ENCODE measurements at regions not wholly inside any gene's neighbourhood (a gene's known extent, or its start where the extent isn't known, plus 50 kb on each side); places are given as distances from the start of the nearest gene placed in this dataset.

DNA sequence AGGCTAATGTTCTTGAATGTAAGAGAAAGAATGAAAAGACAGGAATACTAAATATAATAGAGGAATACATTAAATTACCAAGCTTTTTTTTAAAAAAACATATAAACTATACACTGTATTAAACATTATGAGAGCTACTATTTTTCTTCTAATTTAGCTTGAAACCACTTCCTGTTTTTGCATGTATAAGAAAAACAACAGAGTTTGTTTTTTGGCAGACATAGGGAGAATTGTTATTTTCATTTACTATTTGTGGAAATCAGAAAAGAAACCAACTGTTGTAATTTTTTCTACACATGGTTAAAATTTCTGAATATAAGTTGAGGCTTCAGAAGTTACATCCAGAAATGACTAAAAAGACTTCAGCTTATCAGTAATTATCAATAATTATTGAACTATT, 991.8 kb upstream of the GJE1 start:
- peak overlapping the region; percentile 35; the same call in 1 of the 2 replicates for H2AFZ ChIP-seq
- no peaks in the 10 kb centered on the region for H3K9me3 ChIP-seq (ENCODE audit: low read depth)
- H3K4me3 ChIP-seq = no peak overlapping the region
- no peaks in the 10 kb centered on the region for H3K36me3 ChIP-seq (ENCODE audit: low read depth)
- H3K79me2 ChIP-seq (ENCODE audit: insufficient read depth) = no peaks in the 10 kb centered on the region
- H4K20me1 ChIP-seq (ENCODE audit: insufficient read depth) = no peaks in the 10 kb centered on the region
- TF ChIP-seq EZH2 (IDR thresholded peaks at IDR 0.05; ENCODE audit: insufficient read depth, poor library complexity, severe bottlenecking) = no peak
- H3K9me2 ChIP-seq (ENCODE audit: insufficient read depth) = no peaks in the 10 kb centered on the region
- in situ Hi-C loops (cut with MboI) = no loop called here
- H3F3A ChIP-seq (ENCODE audit: insufficient read depth) = no peaks in the 10 kb centered on the region
- no peaks in the 10 kb centered on the region for H3K27me3 ChIP-seq (replicated peaks; ENCODE audit: insufficient read depth)
- no peak overlapping the region for H3K27ac ChIP-seq
- DNase-seq = no peak
- no peaks in the 10 kb centered on the region for H3K4me1 ChIP-seq (ENCODE audit: insufficient read depth)
- no peak overlapping the region for H3K4me2 ChIP-seq (ENCODE audit: unreplicated experiment)
- H3K9ac ChIP-seq = no peak overlapping the region

DNA sequence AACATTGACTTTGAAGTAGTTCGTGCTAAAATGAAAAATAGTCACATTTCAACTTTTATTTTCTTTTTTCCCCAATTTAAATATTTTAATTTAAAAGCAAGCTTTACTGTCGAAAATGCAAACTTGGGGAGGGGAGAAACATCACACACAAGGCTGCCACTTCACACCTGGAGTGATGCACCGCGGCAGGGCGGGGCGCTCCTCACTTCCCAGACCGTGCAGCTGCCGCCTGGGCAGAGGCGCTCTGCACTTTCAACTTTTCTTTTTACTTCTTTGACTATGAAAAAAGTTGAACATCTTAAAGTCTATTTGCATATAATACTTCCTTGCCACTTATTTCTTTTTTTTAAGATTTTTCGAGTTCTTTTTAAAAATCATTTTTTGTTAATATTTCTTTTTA, 993.3 kb upstream of the GJE1 start:
- H3K79me2 ChIP-seq (ENCODE audit: insufficient read depth) = no peaks in the 10 kb centered on the region
- no peak for DNase-seq
- H2AFZ ChIP-seq = no peak overlapping the region
- no peaks in the 10 kb centered on the region for H3F3A ChIP-seq (ENCODE audit: insufficient read depth)
- TF ChIP-seq EZH2 (IDR thresholded peaks at IDR 0.05; ENCODE audit: insufficient read depth, poor library complexity, severe bottlenecking) = no peak
- no peak for TF ChIP-seq EZH2phosphoT487 (IDR thresholded peaks at IDR 0.05; ENCODE audit: insufficient read depth, low read depth)
- no peak overlapping the region for H3K27ac ChIP-seq
- no peaks in the 10 kb centered on the region for H3K9me2 ChIP-seq (ENCODE audit: insufficient read depth)
- H3K27me3 ChIP-seq (replicated peaks; ENCODE audit: insufficient read depth) = no peaks in the 10 kb centered on the region
- no peak overlapping the region for H3K9ac ChIP-seq
- H3K9me3 ChIP-seq (ENCODE audit: low read depth) = no peaks in the 10 kb centered on the region
- H3K4me3 ChIP-seq = no peak overlapping the region
- no peaks in the 10 kb centered on the region for H3K36me3 ChIP-seq (ENCODE audit: low read depth)
- in situ Hi-C loops (cut with MboI) = no loop called here
- 91 to 92% methylated on average over 10 of the region's 10 CpGs for WGBS, 2 experiments (ENCODE audit: low coverage in 1 of 2, low lambda C conversion rate in 2 of 2, missing lambda C conversion rate in 2 of 2)
- no peaks in the 10 kb centered on the region for H3K4me1 ChIP-seq (ENCODE audit: insufficient read depth)
- no peak overlapping the region for H3K4me2 ChIP-seq (ENCODE audit: unreplicated experiment)
- H4K20me1 ChIP-seq (ENCODE audit: insufficient read depth) = no peaks in the 10 kb centered on the region

DNA sequence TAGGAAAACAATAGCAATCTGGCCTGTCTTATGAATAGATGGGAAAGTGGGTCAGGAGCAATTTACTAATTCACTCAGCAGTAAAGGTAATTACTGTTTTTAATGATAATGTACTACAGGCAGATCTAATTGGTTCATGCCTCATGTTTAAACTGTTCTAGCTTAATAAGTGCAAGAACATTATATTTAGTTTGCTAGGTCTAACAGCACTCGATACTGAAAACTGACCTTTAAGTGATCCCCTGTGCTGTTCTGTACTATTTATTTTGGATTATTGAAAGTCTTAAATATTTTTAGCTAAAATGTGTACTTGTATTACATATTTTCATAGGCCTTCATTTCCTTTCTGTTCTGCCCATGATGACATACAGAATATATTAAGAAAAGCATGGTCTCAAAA, 998.0 kb upstream of the GJE1 start:
- no peak overlapping the region for H3K27ac ChIP-seq
- TF ChIP-seq EZH2phosphoT487 (IDR thresholded peaks at IDR 0.05; ENCODE audit: insufficient read depth, low read depth) (no peak), EZH2 (IDR thresholded peaks at IDR 0.05; ENCODE audit: insufficient read depth, poor library complexity, severe bottlenecking) (no peak)
- H3K27me3 ChIP-seq (replicated peaks; ENCODE audit: insufficient read depth) = no peaks in the 10 kb centered on the region
- in situ Hi-C loops (cut with MboI) = no loop called here
- H3K9me2 ChIP-seq (ENCODE audit: insufficient read depth) = no peaks in the 10 kb centered on the region
- WGBS, 2 experiments (ENCODE audit: low coverage in 1 of 2, low lambda C conversion rate in 2 of 2, missing lambda C conversion rate in 2 of 2) = 95 to 100% methylated on average over 1 of the region's 1 CpG
- no peaks in the 10 kb centered on the region for H3F3A ChIP-seq (ENCODE audit: insufficient read depth)
- no peak overlapping the region for H3K4me2 ChIP-seq (ENCODE audit: unreplicated experiment)
- no peaks in the 10 kb centered on the region for H3K79me2 ChIP-seq (ENCODE audit: insufficient read depth)
- no peak overlapping the region for H3K4me3 ChIP-seq
- no peaks in the 10 kb centered on the region for H4K20me1 ChIP-seq (ENCODE audit: insufficient read depth)
- no peaks in the 10 kb centered on the region for H3K4me1 ChIP-seq (ENCODE audit: insufficient read depth)
- no peaks in the 10 kb centered on the region for H3K9me3 ChIP-seq (ENCODE audit: low read depth)
- H2AFZ ChIP-seq = no peak overlapping the region
- no peak for DNase-seq
- H3K9ac ChIP-seq = no peak overlapping the region
- no peaks in the 10 kb centered on the region for H3K36me3 ChIP-seq (ENCODE audit: low read depth)

DNA sequence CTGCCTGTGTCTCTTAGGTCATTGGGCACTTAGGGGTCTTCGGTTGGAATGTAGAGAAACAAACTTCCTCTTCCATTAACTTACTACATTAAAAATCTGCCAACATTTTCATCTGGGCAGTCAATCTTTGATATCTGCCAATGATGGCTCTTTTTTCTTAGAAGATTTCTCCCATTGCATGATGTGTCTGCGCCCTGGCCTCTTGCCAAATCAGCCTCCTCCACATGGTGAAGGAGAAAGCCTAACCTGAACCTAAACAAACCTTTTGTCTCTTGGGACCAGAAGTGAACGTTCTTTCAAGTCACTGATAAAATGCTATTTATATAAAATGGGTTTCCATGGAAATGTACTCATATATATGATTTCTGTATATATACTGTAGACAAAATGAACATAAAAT, 998.9 kb upstream of the GJE1 start:
- Histone ChIP-seq H2AFZ (no peak overlapping the region), H3K4me3 (no peak overlapping the region), H3K27me3 (replicated peaks; ENCODE audit: insufficient read depth) (no peaks in the 10 kb centered on the region), H3K9me3 (ENCODE audit: low read depth) (no peaks in the 10 kb centered on the region), H3K27ac (no peak overlapping the region), H3F3A (ENCODE audit: insufficient read depth) (no peaks in the 10 kb centered on the region), H3K4me1 (ENCODE audit: insufficient read depth) (no peaks in the 10 kb centered on the region), H3K36me3 (ENCODE audit: low read depth) (no peaks in the 10 kb centered on the region), H4K20me1 (ENCODE audit: insufficient read depth) (no peaks in the 10 kb centered on the region), H3K79me2 (ENCODE audit: insufficient read depth) (no peaks in the 10 kb centered on the region), H3K4me2 (ENCODE audit: unreplicated experiment) (no peak overlapping the region), H3K9me2 (ENCODE audit: insufficient read depth) (no peaks in the 10 kb centered on the region), H3K9ac (no peak overlapping the region)
- 79 to 82% methylated on average over 3 of the region's 3 CpGs for WGBS, 2 experiments (ENCODE audit: low coverage in 1 of 2, low lambda C conversion rate in 2 of 2, missing lambda C conversion rate in 2 of 2)
- no peak for DNase-seq
- in situ Hi-C loops (cut with MboI) = no loop called here
- TF ChIP-seq EZH2 (IDR thresholded peaks at IDR 0.05; ENCODE audit: insufficient read depth, poor library complexity, severe bottlenecking) (no peak), EZH2phosphoT487 (IDR thresholded peaks at IDR 0.05; ENCODE audit: insufficient read depth, low read depth) (no peak)

DNA sequence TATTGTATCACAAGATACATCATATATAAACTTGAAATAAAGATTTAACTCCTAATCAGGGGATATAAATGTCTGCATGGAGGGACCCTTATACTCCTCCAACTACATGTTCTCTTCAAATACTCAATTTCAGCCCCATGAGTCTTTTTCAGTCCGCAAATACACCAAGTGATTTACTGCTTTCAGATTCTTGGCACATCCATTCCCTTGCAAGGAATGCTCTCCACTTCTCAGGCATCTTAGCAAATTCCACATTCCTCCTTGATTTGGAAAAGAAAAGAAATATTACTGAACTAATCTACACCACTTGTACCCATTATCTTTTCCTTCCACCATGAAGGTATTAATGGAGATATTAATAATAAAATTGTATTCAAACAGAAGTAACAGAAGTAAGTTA, 999.4 kb upstream of the GJE1 start:
- H3K36me3 ChIP-seq (ENCODE audit: low read depth) = no peaks in the 10 kb centered on the region
- no peak overlapping the region for H3K27ac ChIP-seq
- H3F3A ChIP-seq (ENCODE audit: insufficient read depth) = no peaks in the 10 kb centered on the region
- no peak for DNase-seq
- H2AFZ ChIP-seq = no peak overlapping the region
- WGBS, 2 experiments (ENCODE audit: low coverage in 1 of 2, low lambda C conversion rate in 2 of 2, missing lambda C conversion rate in 2 of 2) = 85 to 92% methylated on average over 1 of the region's 1 CpG
- no peaks in the 10 kb centered on the region for H3K79me2 ChIP-seq (ENCODE audit: insufficient read depth)
- no peaks in the 10 kb centered on the region for H4K20me1 ChIP-seq (ENCODE audit: insufficient read depth)
- H3K4me3 ChIP-seq = no peak overlapping the region
- in situ Hi-C loops (cut with MboI) = no loop called here
- no peaks in the 10 kb centered on the region for H3K9me3 ChIP-seq (ENCODE audit: low read depth)
- no peaks in the 10 kb centered on the region for H3K27me3 ChIP-seq (replicated peaks; ENCODE audit: insufficient read depth)
- H3K4me2 ChIP-seq (ENCODE audit: unreplicated experiment) = no peak overlapping the region
- no peaks in the 10 kb centered on the region for H3K9me2 ChIP-seq (ENCODE audit: insufficient read depth)
- no peaks in the 10 kb centered on the region for H3K4me1 ChIP-seq (ENCODE audit: insufficient read depth)
- TF ChIP-seq EZH2phosphoT487 (IDR thresholded peaks at IDR 0.05; ENCODE audit: insufficient read depth, low read depth) (no peak), EZH2 (IDR thresholded peaks at IDR 0.05; ENCODE audit: insufficient read depth, poor library complexity, severe bottlenecking) (no peak)
- no peak overlapping the region for H3K9ac ChIP-seq

Data from GM23248 (cell line).